ENCODE measurements at regions not wholly inside any gene's neighbourhood (a gene's known extent, or its start where the extent isn't known, plus 50 kb on each side); places are given as distances from the start of the nearest gene placed in this dataset.

DNA sequence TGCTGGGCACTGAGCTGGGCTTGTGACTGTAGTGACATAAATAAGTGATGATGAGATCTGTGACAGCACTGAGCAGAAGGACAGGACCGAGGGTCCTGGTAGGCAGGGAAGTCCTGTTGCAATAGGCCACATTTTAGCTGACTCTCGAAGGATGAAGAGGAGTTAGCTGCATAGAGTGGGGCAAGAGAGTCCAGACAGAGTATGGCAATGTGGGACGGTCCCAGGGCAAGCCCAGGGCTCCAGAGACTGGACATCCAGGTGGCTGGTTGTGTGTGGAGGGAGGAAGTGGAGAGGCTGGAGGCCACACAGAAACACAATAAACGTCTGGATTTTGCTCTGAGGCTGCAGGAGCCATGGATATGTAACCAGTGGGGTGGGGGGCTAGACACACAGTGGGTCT lies 64.5 kb upstream of the ZNF423 start:
- TF ChIP-seq, protein P1, sequence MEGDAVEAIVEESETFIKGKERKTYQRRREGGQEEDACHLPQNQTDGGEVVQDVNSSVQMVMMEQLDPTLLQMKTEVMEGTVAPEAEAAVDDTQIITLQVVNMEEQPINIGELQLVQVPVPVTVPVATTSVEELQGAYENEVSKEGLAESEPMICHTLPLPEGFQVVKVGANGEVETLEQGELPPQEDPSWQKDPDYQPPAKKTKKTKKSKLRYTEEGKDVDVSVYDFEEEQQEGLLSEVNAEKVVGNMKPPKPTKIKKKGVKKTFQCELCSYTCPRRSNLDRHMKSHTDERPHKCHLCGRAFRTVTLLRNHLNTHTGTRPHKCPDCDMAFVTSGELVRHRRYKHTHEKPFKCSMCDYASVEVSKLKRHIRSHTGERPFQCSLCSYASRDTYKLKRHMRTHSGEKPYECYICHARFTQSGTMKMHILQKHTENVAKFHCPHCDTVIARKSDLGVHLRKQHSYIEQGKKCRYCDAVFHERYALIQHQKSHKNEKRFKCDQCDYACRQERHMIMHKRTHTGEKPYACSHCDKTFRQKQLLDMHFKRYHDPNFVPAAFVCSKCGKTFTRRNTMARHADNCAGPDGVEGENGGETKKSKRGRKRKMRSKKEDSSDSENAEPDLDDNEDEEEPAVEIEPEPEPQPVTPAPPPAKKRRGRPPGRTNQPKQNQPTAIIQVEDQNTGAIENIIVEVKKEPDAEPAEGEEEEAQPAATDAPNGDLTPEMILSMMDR (IDR thresholded peaks at IDR 0.05; ENCODE audit: low read depth, low read length), result no peak
- no peak for TF ChIP-seq EZH2phosphoT487 (IDR thresholded peaks at IDR 0.05; ENCODE audit: low read depth)

Data from OCI-LY3 (cell line).